Neural crest cell (in vitro differentiated cells): ENCODE measurements at regions not wholly inside any gene's neighbourhood (a gene's known extent, or its start where the extent isn't known, plus 50 kb on each side); places are given as distances from the start of the nearest gene placed in this dataset.
"Not testable (repeated sequence)": the region's sequence is repeated elsewhere in the genome, so short reads cannot be mapped to it uniquely, and the experiment has no call there.

ENCODE experiments used
- DNase-seq: peaks from one replicate; pipeline ENCODE4 v3.0.0; 2021; ENCODE audit warnings: low read depth, mixed read lengths, low spot score
- H3K27ac Mint-ChIP-seq: one replicate; pipeline ENCODE4 v1.8.0; 2021; ENCODE audit warnings: mild to moderate bottlenecking, mixed read lengths; ENCODE audit not compliant: unreplicated experiment
- H3K27me3 Mint-ChIP-seq: 2 replicates; pipeline ENCODE4 v1.8.0; 2021; ENCODE audit warnings: low read depth, mild to moderate bottlenecking, mixed read lengths
- H3K36me3 Mint-ChIP-seq: 2 replicates; pipeline ENCODE4 v1.8.0; 2021; ENCODE audit warnings: low read depth, mild to moderate bottlenecking, mixed read lengths
- H3K4me1 Mint-ChIP-seq: 2 replicates; pipeline ENCODE4 v1.8.0; 2021; ENCODE audit warnings: mixed read lengths
- H3K4me3 Mint-ChIP-seq: one replicate; pipeline ENCODE4 v1.8.0; 2021; ENCODE audit warnings: mild to moderate bottlenecking, mixed read lengths
- H3K9me3 Mint-ChIP-seq: 2 replicates; pipeline ENCODE4 v1.8.0; 2021; ENCODE audit warnings: mixed read lengths
- CTCF ChIP-seq: fragments of 200-600 bp; sonication (generic); conservative IDR thresholded peaks from 2 replicates; pipeline ENCODE4 v1.5.0; 2021; ENCODE audit warnings: antibody characterized with exemption, mild to moderate bottlenecking

- no peak for TF ChIP-seq CTCF
- peaks cover 8% of the 10 kb centered on the region for H3K9me3 Mint-ChIP-seq
Observed at GRCh38 chr10:33831591-33831990, 497.1 kb upstream of the NRP1 start.

GRCh38 chr10:33829899-33830298 lies 495.4 kb upstream of the NRP1 start:
- DNase-seq, H3K27me3 Mint-ChIP-seq, H3K4me3 Mint-ChIP-seq: not testable (repeated sequence)

More at GRCh38 chr10:33831591-33831990, 497.1 kb upstream of the NRP1 start:
- peaks cover 36% of the 10 kb centered on the region for H3K4me1 Mint-ChIP-seq
- no peak overlapping the region for H3K27ac Mint-ChIP-seq
- H3K27me3 Mint-ChIP-seq: no peaks in the 10 kb centered on the region
- H3K4me3 Mint-ChIP-seq: peak overlapping the region; percentile 33
- no peaks in the 10 kb centered on the region for H3K36me3 Mint-ChIP-seq
- no peak for DNase-seq

GRCh38 chr10:33828592-33828991 lies 494.1 kb upstream of the NRP1 start:
- Mint-ChIP-seq H3K27ac (no peak overlapping the region), H3K36me3 (no peaks in the 10 kb centered on the region), H3K27me3 (no peaks in the 10 kb centered on the region), H3K4me1 (peaks cover 25% of the 10 kb centered on the region), H3K4me3 (no peak overlapping the region), H3K9me3 (peaks cover 8% of the 10 kb centered on the region)
- TF ChIP-seq CTCF: no peak
- DNase-seq: no peak

More at GRCh38 chr10:33829899-33830298, 495.4 kb upstream of the NRP1 start:
- H3K27ac Mint-ChIP-seq, H3K9me3 Mint-ChIP-seq, H3K36me3 Mint-ChIP-seq: not testable (repeated sequence)
- peaks cover 29% of the 10 kb centered on the region for H3K4me1 Mint-ChIP-seq

GRCh38 chr10:33826186-33826585 lies 491.7 kb upstream of the NRP1 start:
- H3K27me3 Mint-ChIP-seq: no peaks in the 10 kb centered on the region
- no peaks in the 10 kb centered on the region for H3K36me3 Mint-ChIP-seq
- TF ChIP-seq CTCF: no peak
- H3K27ac Mint-ChIP-seq: no peak overlapping the region
- no peak for DNase-seq
- H3K9me3 Mint-ChIP-seq: peaks cover 8% of the 10 kb centered on the region
- no peak overlapping the region for H3K4me3 Mint-ChIP-seq
- H3K4me1 Mint-ChIP-seq: peaks cover 8% of the 10 kb centered on the region

- no peak for DNase-seq
- H3K36me3 Mint-ChIP-seq: no peaks in the 10 kb centered on the region
- H3K27ac Mint-ChIP-seq: no peak overlapping the region
- H3K4me3 Mint-ChIP-seq: no peak overlapping the region
- TF ChIP-seq CTCF: no peak
- peaks cover 20% of the 10 kb centered on the region for H3K4me1 Mint-ChIP-seq
- peaks cover 5% of the 10 kb centered on the region for H3K9me3 Mint-ChIP-seq
- no peaks in the 10 kb centered on the region for H3K27me3 Mint-ChIP-seq
Observed at GRCh38 chr10:33822774-33823173, 488.3 kb upstream of the NRP1 start.

- Mint-ChIP-seq H3K4me1 (peaks cover 20% of the 10 kb centered on the region), H3K36me3 (no peaks in the 10 kb centered on the region), H3K9me3 (no peaks in the 10 kb centered on the region), H3K4me3 (no peak overlapping the region), H3K27ac (no peak overlapping the region), H3K27me3 (no peaks in the 10 kb centered on the region)
- TF ChIP-seq CTCF: no peak
- DNase-seq: no peak
Observed at GRCh38 chr10:33820531-33820930, 486.1 kb upstream of the NRP1 start.
